SHP77 treated with DMSO at 0.1 percent for 48 hours (cell line): ENCODE measurements at regions not wholly inside any gene's neighbourhood (a gene's known extent, or its start where the extent isn't known, plus 50 kb on each side); places are given as distances from the start of the nearest gene placed in this dataset.

Source experiments
- DNase-seq: peaks from one replicate; lab custom pipeline; 2025; lab: John Stamatoyannopoulos, UW

DNA sequence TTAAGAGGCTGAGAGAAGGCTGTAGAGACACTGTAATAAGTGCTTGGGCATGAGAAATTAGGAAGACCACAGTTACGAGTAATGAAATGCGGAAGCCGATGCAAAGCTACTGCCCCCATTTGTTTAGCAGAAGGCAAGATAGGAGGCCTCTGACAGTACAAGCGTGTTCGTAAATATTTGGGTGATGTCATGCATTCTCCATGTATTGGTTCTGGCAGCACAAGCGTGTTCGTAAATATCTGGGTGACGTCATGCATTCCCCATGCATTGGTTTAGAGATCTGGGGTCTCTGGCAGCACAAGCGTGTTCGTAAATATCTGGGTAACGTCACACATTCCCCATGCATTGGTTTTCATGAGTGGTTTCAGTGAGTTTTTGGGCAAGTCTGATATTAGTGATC lies 661.5 kb upstream of the FRG1 start:
- no peak for DNase-seq

DNA sequence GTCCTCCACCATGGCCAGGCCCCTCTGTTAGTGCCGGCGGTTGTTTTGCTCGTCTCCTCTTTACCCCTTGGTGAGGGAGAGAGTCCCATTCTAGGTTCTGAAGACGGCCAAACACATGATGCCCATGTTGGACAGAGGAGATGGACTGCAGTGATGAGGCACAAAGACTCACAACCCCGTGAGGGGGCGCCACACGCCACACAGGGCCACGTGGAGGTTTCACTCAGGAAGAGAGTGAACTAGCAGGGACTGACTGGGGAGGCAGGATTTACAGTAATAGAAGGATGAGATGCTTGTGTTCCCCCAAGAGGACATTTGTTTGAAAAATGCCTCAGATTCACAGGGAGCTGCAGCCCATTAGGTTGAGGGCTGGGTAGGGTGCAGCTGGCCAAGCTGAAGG lies 655.3 kb upstream of the FRG1 start:
- no peak for DNase-seq

DNA sequence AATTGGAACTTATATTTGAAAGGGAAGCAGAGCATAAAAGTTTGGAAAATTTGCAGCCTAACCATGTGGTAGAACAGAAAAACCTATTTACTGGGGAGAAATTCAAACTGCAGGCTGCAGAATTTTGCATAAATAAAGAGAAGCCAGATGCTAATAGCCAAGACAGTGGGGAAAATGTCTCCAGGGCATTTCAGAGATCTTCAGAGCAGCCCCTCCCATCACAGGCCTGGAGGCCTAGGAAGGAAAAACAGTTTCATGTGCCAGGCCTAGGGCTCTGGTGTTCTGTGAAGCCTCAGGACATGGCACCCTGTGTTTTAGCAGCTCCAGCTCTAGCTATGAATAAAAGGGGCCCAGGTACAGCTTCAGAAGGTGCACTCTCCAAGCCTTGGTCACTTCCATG lies 648.7 kb upstream of the FRG1 start:
- DNase-seq = no peak

DNA sequence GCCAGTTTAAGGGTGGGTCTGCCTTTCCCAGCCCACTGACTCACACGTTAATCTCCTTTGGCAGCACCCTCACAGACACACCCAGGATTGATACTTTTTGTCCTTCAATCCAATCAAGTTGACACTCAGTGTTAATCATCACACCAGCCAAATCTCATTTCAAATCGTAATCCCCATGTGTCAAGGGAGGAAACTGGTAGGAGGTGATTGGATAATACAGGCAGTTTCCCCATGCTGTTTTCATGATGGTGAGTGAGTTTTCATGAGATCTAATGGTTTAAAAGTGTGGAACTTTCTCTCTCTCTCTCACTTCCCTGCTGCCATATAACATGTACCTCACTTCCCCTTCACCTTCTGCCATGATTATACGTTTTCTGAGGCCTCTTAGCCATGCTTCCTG lies 647.2 kb upstream of the FRG1 start:
- no peak for DNase-seq

DNA sequence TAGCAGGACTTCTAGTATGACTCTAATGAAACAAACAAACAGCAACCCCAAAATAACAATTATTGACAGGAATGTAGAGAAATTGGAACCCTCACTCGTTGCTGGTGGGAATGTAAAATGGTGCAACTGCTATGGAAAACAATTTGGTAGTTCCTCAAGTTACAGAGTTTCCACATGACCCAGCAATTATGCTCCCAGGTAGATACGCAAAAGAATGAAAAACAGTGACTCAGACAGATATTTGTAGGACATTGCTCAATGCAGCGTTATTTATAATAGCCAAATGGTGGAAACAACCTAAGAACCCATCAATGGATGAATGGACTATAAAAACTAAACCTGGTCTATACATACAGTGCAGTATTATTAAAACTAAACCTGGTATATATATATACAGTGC lies 646.1 kb upstream of the FRG1 start:
- no peak for DNase-seq

DNA sequence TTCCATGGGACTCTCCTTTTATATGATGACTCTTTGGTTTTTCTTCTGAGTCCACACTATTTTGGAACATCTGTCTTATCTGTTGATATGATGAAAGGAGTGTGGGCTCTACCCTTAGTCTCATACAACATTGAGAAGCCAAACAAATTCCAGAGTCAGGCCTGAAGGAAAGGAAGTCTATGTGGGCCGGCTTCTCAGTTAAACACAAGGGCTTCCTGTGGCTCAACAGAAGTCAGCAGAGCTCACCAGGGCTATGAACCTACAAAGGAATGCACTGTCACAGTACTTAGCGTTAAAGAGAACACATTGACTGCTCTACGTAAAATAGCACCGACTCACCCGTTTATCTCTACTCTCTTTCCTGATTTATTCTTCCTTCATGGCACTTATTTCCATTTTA lies 641.0 kb upstream of the FRG1 start:
- DNase-seq = no peak

DNA sequence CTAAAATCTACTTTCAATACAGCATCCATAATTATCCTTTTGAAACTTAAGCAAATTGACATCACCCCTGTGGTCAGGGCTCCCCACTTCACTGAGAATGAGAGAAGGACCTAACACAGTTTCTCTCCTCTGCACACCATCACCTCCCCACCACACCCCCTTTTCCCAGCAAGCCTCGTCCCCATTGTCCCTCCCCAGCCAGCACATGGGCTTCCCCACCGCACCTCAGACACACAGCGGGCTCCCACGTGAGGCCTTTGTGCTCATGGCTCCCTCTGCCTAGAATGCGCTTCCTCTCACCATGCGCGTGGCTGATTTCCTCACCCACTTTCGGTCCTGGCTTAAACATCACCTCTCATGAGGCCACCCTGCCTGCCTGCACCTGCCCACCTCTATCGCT lies 639.0 kb upstream of the FRG1 start:
- DNase-seq = no peak

DNA sequence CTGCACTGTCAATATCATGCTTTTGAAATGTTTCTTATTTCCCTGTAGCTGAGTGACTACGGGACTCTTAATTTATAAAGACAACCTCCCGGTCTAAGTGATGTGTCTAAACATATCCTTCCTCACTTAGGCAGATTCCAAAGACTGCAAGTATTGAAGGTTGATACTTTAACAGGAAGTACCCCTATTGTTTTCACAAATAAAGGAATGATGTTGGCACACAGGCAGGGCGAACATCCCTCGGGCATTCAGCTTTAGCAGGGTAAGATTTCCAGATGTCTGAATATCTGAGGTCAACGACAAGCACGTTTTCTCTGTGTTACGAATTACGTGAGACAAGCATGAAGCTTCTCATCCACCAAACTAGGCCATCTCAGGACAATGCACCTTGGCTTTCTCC lies 638.0 kb upstream of the FRG1 start:
- DNase-seq = no peak

DNA sequence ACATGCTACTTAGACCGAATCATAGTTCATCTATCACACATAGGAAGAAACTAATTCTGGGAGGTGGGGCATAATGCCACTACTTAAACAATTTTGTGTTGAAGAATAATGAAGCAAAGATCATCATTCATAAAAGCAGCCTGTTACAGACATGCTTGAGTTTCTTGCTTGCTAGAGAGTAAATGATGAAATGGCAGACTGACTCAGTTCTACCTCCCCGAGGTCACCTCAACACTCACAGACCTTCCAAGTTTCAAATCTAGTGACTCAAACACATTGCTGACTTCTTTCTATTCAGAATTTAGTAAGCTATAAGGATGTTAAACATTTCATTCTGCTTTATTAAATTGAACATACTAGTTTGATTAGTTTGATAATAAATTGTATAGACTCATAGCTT lies 636.5 kb upstream of the FRG1 start:
- DNase-seq = no peak

DNA sequence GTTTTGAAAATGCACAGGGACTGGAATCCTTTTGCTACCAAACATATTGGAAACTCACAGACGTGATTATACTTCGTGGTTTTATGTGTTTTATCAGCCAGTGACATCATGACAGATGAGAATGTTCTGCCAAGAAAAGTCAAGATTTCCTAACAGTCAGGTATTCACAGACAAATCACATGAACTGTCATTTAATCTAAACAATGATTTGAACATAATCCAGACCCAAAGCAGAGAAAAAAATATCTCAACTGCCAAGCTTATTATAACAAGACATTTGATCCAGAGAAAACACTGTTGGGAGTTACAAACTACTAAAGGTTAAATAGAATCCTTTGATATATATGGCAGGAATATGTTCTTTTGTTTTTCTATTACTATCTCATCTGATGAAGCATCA lies 635.9 kb upstream of the FRG1 start:
- no peak for DNase-seq

DNA sequence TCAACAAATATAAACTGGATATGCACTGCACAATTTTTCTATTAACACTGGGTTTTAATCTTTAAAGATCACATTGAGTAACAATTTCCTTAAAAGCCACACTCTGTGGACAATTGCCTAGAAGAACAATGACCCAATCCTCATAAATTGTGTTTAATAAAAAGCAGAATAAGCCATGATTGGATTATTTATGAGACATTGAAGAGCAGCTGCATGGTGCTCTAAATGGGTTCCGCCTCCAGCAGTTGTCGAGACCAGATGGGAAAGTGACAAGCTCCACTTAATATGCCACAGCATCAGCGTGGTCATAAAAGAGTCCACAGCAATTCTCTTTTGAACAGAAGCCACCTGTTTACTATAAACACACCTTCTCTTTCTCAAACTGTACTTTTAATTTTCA lies 635.2 kb upstream of the FRG1 start:
- DNase-seq = no peak

DNA sequence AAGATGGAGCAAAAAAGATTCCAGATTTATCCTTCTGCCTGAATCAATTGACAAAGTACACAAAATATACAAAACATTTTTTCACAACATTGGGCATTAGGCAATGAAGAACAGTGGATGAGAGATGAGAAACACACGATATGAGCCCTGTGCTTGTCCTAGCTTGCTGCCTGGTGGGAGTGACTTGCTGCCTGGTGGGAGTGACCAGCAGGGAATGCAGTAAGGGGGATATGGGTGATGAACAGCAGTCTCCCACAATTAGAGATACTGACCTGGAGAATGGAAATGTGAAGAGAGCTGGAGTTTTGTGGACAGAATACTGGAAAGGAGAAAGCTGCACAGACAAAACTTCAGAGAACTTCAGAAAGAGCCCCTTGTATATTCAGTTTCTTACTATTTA lies 629.4 kb upstream of the FRG1 start:
- no peak for DNase-seq

DNA sequence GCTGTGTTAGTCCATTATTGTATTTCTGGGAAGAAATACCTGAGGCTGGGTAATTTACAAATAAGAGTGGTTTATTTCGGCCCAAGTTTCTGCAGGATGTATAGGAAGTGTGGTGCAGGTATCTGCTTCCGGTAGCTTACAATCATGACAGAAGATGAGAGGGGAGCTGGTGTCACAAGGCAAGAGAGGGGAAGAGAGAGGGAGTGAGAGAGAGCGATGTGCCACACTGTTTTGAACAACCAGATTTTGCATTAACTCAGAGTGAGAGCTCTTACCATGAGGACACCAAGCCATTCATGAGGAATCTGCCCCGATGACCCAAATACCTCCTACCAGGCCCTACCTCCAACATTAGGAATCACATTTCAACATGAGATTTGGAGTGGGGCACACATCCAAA lies 627.6 kb upstream of the FRG1 start:
- DNase-seq = no peak

DNA sequence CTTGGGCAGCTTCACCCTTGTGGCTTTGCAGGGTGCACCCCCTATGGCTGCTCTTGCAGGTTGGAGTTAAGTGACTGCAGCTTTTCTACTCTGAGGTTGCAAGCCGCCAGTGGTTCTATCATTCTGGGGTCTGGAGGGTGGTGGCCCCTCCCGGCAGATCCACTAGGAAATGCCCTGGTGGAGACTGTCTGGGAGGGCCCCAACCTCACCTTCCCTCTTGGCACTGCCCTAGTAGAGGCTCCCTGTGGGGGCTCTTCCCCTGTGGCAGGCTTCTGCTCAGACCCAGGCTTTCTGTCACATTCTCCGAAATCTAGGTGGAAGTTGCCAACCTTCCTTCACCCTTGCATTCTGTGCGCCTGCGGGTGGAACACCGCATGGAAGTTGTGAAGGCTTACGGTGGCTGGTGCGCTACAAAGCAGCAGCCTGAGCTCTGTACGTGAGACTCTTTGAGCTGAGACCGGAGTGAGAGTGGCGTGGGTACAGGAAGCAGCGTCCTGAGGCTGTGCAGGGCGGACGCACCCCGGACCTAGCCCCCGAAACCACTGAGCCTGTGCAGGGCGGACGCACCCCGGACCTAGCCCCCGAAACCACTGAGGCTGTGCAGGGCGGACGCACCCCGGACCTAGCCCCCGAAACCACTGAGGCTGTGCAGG lies 626.7 kb upstream of the FRG1 start:
- DNase-seq = no peak

DNA sequence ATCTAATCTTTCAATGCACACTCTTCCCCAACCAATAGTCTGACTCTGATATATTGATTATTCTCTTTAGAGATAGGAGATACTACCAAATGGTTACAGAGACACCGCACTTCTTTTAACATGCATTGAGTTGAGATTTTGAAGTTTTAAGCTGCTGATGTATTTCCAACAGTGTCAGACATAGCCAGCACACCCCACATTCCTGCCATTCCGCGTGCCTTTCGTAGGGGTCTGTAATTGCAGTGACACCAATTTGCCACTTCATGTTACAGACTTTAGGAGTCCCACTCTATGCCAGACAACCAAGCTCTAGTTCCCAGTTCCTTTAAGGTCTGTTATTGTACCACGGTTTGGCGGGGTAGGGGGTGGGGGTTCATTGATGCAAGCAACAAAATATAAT lies 618.2 kb upstream of the FRG1 start:
- DNase-seq = no peak

DNA sequence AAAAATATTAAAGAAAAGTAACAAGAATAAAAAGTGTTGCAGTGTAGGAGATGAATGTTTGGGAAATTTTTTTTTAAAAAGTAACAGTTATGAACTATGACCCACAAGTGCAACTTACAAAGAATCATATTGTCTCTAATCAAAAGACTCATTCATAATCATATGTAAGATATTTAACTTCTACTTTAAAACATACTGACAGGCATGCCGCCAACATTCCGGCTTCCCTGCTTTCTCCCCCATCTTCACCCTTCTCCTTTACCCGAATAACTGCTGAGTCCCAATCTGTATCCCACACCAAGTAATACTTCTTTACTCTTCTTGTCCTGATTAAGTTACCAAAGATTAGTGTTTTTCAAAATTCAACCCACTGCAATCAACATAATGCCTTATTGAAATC lies 598.8 kb upstream of the FRG1 start:
- no peak for DNase-seq

DNA sequence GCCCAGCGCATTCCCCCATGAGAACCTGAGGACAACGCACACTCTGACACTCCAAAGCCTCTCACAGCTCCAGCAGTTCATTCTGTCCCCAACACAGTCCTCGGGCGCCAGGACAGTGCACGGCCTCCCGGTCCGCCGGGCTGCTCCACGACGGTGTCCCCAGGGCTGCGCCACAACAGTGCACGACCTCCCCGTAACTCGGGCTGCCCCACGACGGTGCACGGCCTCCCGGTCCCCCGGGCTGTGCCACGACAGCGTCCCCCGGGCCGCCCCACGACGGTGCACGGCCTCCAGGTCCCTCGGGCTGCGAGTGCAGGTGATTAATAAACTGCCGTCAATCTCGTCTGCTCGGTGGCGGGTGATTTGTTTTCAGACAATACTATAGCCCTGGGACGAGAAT lies 585.1 kb upstream of the FRG1 start:
- DNase-seq = no peak

DNA sequence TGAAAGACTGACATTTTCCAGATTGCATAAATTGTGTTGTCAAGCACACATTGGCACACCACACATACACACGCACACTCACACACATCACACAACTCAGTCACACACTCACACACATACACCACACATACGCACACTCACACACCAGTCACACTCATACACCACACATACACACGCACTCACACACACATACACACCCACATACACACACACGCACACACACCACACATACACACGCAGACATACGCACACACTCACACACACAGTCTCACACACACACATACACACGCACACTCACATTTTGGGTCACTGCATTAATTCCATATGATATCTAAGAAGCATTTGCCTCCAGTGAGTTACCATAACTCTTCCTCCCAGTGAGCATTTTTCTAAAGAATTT lies 578.3 kb upstream of the FRG1 start:
- DNase-seq = no peak

DNA sequence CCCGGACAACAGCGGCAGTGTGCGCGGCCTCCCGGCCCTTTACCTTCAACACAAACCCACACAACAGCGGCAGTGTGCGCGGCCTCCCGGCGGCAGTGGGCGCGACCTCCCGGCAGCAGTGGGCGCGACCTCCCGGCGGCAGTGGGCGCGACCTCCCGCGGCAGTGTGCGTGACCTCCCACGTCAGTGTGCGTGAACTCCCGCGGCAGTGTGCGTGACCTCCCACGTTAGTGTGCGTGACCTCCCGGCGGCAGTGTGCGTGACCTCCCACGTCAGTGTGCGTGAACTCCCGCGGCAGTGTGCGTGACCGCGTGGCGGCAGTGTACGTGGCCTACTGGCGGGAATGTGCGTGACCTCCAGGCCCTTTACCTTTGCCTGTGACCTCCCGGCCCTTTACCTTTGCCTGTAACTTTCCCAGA lies 576.6 kb upstream of the FRG1 start:
- DNase-seq = no peak

DNA sequence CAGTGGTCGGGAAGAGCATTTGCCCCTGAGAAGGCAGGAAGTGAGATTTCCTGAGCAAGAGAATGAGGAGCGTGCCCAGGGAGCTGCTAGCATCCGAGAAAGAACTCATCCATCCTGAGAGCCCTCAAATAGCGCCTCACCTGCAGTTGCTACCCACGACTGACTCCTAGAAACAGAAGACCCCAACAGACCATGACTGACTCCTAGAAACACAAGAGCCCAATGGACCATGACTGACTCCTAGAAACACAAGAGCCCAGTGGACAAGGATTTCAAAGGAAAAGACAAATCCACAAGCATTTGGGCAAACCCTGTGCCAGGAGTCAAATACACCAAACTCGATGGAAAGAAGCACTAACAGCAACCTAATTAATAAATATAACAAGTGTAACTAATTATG lies 575.2 kb upstream of the FRG1 start:
- DNase-seq = no peak

DNA sequence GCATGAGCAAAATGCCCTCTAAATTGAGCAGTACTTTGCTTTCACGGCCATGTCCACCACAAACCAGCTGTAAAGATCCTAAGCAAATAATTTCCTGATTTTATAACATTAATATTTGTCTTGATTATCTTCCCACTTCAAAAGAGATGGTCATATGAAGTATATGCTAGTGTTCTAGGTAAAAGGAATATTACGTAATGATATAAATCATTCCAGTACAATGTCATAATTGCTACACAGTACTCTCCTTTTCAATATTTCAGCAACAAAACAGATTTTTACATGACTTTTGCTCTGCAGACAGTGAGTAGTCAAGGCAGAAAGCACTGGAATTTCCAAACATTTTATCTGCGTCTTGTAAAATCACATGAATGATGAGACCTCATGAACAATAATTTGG lies 572.8 kb upstream of the FRG1 start:
- DNase-seq = no peak

DNA sequence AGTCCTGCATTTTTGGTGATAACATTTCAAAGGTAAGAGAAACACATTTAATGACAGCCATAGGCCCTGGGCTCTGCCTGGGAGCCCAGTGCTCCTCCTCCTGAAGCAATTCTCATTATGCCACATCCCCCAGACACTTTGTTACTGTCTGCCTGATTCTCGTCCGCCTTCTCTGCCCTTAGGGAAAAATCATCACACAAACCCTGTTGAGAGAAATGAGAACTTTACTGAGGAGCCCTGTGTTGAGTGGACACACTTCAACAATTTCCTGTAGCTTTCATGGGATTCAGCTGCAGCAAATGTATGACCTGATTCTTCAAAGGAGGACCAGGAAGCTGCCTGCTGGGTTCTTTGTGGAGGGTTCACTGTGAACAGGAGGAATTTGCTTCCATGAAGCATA lies 566.5 kb upstream of the FRG1 start:
- no peak for DNase-seq

DNA sequence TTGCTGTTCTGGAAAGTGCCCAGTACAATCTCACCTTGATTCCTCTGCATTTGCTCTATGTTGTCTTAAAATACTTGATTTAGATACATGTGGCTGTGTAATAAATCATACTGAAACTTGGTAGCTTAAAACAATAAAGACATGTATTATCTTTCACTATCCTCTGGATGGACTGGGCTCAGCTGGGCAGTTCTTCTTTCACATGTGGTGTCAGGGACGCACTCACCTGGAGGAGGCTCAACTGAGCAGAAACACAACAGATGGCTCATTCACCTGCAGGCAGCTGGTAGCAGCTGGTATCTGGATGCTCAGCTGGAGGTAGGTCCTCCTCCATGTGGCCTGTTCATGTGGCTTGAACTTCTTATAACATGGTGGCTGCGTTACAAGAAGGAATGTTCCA lies 563.8 kb upstream of the FRG1 start:
- no peak for DNase-seq

DNA sequence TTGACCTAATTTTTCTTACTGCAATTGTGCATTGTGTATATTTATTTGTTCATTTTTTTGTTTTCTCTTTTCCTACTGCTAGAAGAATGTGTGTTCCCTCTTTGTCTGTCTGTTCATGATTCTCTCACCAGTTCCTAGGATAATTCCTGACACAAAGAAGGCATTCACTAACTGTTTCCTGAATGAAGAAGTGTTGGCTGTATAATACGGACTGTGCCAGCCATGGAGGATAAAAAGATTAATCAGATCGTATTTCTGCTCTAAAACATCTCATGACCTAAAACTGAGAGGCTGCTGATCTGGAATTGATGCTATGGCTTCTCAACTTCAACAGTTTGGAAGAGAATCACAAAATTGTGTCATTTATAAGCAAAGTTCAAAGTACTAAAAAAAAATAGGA lies 563.1 kb upstream of the FRG1 start:
- DNase-seq = no peak

DNA sequence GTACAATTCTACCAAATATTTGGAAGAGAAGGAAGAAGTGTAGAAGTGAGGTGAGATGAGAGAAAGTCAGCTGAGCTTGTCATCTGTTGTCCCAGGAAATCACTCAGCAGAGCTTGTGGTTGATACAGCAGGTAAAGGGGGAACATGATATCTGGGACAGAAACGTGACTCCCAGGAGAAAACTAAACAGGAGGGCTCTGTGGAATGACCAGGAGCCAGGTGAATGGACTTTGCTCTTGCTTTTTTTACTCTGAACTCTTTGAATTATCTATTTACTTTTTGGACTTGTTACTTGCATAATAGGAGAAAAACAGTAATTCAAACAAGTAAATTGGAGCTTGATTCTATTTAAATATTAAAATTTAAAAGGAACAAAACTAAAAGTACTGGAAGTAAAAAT lies 555.6 kb upstream of the FRG1 start:
- no peak for DNase-seq
